Left hindlimb (tissue), 1 donor: ENCODE measurements at regions not wholly inside any gene's neighbourhood (a gene's known extent, or its start where the extent isn't known, plus 50 kb on each side); places are given as distances from the start of the nearest gene placed in this dataset.
"Not testable (repeated sequence)": the region's sequence is repeated elsewhere in the genome, so short reads cannot be mapped to it uniquely, and the experiment has no call there.

ENCODE experiments used
- DNase-seq: peaks from one replicate; pipeline ENCODE4 v3.0.0-alpha.2; 2018

DNA sequence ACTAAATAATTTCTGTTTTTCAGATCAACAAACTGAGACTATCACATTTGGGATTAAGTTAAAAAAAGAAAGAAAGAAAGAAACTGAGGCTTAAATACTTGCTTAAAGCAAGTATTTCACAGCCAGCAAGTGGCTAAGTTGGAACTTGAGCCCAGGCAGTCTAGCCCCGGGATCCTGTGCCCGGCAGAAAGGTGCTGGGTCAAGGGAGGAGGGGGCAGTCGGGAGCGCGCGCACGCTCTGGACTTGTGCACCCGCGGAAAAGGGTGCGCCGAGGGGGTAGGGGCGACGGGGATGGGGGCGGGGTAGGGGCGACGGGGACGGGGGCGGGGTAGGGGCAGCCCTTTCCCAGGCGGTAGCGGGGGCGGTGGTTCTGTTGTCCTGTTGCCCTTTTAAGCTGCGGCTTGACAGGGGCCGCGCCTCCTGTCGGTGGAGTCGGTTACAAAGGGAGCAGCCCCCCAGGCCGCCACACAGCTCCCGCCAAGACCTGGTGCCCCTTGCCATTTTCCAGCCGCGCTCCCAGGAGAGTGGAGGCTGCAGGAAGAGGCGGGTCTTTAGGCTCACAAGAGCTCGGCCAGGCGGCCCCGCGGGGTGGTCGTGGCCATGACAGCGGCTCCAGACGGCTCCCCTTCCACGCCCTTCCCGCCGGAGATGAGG is 60.6 kb downstream of the GOLGA8T start:
- DNase-seq = not testable (repeated sequence)

DNA sequence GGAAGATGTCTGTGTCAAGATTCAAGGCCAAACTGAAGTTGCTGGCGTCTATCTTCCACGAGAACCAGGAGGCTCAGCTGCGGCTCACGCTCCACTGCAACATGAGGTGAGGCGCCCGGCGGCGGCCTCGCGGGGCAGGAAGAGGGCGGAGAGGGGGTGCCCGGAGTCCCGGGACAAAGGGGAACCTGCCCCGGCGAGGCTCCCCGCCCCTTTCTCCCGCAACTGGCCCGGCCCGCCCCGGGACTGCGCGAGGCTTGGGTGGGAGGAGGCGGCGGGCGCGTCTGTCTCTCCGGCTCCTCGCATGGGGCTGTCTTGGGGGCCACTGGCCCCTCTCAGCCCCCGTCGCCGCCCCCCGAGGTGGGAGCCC is 61.1 kb downstream of the GOLGA8T start:
- peak; percentile 26 for DNase-seq

DNA sequence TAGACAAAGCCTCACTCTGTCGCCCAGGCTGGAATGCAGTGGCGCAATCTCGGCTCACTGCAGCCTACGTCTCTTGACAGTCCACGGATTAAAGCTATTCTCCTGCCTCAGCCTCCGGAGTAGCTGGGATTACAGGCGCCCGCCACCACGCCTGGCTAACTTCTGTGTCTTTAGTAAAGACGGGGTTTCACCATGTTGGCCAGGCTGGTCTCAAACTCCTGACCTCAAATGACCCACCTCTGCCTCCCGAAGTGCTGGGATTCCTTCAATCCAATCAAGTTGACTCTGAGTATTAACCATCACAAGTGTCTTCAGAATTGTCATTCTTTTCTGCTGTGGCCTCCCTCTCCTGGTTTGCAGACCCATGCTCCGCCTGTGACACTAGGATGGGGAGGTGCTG is 61.9 kb downstream of the GOLGA8T start:
- DNase-seq = not testable (repeated sequence)

DNA sequence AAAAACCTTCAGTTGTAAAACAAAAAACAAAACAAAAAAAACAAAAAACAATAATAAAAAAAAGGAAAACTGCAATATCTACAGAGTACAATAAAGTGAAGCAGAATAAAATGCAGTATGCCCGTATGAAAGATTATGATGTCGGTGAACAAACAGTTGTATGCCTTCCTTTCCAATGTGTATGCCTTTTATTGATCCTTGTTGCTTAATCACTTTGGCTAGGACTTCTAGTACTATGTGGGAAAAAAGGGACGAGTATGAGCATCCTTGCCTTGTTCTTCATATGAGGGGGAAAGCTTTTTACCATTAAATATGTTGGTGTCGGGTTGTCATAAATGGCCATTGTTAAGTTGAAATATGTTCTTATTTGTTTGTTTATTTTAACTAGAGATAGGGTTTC is 66.7 kb downstream of the GOLGA8T start:
- DNase-seq = not testable (repeated sequence)

DNA sequence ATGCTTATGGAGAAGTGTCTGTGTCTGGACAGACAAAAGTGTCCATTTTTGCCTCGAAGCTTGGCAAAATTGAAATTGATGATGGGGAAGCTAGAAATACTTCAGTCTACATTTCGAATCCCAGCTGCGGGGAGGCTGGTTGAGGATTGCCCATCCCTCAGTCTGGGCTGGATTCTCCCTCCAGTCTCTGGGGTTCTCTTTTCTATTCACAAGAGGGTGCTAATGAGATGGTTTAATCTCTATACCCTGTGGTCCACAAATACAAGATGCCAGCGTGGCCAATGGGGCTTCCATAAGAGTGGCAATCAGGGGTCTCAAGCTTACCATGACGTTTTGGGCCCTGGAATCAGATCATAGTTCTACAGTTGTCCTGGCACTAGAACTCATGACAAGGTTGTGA is 78.9 kb downstream of the GOLGA8T start:
- not testable (repeated sequence) for DNase-seq

DNA sequence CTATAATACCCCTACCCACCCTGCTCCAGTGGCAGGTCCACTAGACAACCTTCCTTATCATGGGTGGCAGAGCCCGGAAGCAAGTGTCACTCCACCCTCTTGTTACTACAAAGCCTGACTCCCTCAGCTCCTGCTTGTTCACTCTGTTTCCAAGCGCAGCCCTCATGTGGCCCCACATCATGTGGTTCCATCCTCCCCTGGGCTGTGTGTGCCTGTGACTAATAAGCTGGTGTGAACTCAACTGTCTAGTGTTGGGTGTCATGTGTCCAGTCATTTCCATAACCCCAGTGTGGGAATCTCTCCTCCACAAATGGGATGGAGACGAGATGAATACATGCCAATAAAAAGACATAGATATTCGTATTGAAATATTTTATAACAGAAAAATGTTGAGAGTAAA is 87.0 kb downstream of the GOLGA8T start:
- not testable (repeated sequence) for DNase-seq

DNA sequence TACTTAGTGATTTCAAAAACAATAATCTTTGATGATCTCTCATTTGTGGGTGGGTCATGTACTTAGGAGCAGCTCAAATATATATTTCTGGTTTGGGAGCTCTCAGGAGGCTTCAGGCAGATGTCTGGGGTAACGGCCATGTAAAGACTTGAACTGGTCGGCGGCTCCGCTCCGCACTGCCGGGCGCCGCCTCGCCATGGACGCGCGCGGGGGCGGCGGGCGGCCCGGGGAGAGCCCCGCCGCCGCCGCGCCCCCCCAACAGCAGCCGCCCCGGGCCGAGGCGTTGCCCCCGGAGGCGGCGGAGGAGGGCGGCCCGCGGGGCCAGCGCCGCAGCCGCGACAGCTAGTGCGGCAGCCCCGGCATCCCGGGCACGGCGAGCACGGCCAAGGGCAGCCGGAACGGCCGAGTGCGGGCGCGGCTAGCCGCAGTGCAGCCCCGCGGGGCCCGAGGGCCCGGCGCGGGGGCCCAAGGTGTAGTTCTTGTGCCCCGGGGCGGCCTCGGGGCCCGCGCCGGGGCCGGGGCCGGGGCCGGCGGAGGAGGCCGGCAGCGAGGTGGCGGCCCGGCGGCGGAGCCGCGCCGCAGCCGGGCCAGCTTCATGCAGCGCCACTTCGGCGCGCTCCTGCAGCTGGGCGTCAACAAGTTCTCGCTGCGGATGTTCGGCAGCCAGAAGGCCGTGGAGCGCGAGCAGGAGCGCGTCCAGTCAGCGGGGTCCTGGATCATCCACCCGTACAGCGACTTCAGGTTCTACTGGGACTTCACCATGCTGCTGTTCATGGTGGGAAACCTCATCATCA is 88.1 kb downstream of the GOLGA8T start:
- not testable (repeated sequence) for DNase-seq

DNA sequence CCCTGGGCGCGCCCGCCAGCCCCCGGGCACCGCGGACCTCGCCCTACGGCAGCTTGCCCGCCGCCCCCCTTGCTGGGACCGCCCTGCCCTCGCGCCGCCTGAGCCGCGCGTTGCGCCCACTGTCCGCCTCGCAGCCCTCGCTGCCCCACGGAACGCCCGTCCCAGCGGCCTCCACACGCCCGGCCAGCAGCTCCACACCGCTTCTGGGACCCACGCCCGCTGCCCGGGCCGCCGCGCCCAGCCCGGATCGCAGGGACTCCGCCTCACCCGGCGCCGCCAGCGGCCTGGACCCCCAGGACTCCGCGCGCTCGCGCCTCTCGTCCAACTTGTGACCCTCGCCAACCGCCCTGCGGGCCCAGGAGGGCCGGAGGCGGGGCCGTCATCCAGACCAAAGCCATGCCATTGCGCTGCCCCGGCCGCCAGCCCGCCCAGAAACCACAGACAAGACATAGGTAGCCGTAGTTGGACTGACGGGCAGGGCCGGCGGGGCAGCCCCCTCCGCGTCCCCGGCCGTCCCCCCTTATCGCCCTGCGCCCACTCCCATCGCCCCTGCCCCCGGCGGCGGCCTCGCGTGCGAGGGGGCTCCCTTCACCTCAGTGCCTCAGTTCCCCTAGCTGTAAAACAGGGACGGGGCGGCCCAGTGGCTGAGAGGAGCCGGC is 90.5 kb downstream of the GOLGA8T start:
- not testable (repeated sequence) for DNase-seq

DNA sequence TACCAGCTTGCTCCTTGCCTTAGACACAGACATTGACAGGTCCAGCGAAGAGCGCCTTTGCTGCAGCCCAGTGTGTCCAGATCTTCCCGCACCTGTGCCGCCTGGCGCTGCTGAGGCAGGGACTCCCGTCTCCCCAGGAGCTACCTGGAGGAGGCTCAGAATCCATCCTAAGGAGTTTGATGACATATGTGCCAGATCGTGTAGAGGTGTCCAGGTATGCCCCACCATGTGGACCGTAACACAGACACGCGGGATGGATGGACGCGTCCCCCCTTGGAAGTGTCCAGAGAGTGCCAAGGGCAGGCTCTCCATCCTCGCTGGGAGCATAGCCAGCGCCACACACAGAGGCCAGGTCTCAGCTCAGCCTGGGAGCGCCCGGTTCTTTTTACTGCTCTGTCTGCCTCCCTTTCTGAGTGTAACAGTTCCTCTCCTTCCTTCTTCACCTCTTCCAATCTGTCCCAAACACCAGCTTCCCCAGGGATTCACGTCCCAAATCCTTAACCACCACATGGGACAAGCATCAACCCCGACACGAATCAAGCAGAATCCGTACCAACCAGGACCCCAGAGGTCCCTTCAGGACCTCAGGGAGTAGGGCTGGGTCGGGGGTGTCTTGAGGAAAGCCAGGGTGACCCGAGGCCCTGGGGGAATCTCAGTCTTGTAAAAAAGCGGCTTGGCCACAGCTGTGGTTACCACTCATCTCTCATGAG is 126.7 kb downstream of the GOLGA8T start:
- peak; percentile 15 for DNase-seq

DNA sequence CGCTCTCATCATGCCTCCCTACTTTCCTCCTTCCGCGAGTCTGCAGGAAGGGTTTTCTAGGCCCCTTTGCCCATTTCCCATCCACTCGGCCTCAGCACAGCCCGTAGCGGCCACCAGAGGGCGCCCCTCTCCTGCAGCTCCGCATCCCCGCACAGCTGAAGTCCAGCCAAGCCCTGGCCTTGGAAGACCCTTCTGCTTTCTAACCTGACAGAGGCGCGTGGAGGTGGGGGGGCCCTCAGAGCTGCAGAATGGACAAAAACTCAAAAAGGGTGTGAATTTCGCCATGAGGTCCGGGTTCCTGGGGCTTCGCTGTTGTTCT is 127.2 kb downstream of the GOLGA8T start:
- not testable (repeated sequence) for DNase-seq

DNA sequence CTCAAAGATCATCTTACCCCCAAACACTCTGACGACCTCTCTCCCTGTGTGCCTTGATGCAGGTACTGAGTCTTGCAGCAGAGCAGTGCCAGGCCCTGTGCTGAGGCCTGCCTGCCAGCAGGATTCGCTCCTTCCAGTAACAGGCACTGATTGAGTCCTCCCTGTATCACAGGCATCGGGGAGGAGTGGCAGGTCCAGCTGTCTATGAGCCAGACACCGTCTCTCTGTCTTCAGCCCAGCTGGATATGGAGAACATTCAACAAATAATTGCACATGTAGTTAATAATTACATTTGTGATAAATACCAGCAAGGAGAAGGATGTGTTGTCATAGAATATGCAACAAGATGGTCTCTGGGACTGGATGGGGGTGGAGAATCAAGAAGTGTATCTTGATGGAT is 129.1 kb downstream of the GOLGA8T start:
- not testable (repeated sequence) for DNase-seq

DNA sequence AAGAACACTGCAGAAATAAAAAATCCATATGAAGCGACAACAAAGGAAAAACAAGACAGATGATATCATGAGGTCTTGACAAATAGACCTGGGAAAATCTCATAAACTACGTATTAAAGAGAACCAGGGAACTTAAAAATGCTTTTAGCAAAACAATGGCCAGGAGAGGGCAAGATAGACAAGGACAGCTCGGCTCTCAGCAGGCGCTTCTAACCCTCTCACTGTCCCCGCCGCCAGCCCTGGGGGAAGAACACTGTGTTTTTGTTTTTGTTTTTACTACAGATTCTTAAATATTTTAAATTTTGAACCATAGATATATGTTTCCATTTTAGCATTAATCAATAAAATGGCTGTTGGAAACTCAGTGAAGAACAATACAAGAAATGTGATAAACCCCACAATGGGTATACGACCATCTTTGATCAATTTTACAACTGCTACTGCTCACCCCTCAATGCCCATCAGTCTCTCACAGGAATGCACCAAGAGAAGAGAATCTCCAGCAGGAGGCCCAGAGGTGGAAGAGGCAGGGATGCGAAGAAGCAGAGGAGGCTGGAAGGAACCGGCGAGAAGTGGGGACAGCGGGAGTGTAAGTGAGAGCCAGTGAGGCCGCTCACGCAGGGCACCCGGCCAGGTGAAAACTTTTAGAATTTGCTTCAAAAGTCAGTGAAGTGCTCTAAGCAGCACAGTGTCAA is 98.0 kb downstream of the CHRFAM7A start:
- DNase-seq = not testable (repeated sequence)

DNA sequence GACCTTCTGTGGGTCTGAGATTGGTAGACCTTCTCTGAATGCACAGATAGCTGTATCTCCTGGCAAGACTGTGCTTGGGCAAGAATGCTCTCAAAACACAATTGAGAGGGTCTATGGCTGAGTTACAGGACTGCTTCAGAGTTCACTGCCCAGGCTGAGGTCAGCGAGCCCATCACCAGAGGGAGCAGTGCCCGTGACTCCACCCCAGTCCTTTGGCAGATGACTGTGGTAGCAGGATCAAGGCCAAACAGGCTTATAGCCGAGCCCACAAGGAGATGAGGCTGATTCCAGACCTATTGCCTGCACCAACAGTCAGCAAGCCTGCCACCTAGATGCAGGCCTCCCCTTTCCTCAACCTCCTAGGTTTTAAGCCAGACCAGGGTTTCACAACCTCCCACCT is 89.4 kb downstream of the CHRFAM7A start:
- DNase-seq = not testable (repeated sequence)
